Testis (tissue), 2 donors: ENCODE measurements at regions not wholly inside any gene's neighbourhood (a gene's known extent, or its start where the extent isn't known, plus 50 kb on each side); places are given as distances from the start of the nearest gene placed in this dataset.

Experiments used
- DNase-seq: peaks from one replicate; pipeline ENCODE4 v3.0.0-alpha.2; 2019
- H3K27ac ChIP-seq, 2 donors: fragments of 200-600 bp; sonication (generic); one replicate each; pipeline ENCODE4 v1.5.1; 2019
- H3K27me3 ChIP-seq: fragments of 200-600 bp; sonication (generic); one replicate; pipeline ENCODE4 v1.5.1; 2019
- H3K36me3 ChIP-seq: fragments of 200-600 bp; sonication (generic); one replicate; pipeline ENCODE4 v1.5.1; 2017; ENCODE audit warnings: low read depth; ENCODE audit errors: missing control alignments
- H3K4me1 ChIP-seq: fragments of 200-600 bp; sonication (generic); one replicate; pipeline ENCODE4 v1.5.1; 2019
- H3K4me3 ChIP-seq, 2 donors: fragments of 200-600 bp; sonication (generic); one replicate each; pipeline ENCODE4 v1.5.1; 2017 to 2019
- H3K9me3 ChIP-seq: fragments of 200-600 bp; sonication (generic); one replicate; pipeline ENCODE4 v1.5.1; 2017
- POLR2A ChIP-seq: fragments of 450-650 bp; IDR thresholded peaks from one replicate; pipeline ENCODE4 v1.6.1; 2017; ENCODE audit warnings: antibody characterized with exemption, mild to moderate bottlenecking, moderate library complexity
- WGBS, 2 donors: methylation state at CpG; one replicate each; pipeline ENCODE4 v1.1.5; 2018; 5-methylcytosine and 5-hydroxymethylcytosine counted together
- intact Hi-C: fragments of 100-400 bp; cut with DNase I; formaldehyde crosslinking; loops from one replicate; pipeline ENCODE4 v1.15.1; 2023; ENCODE audit warnings: low total_unique reads
- TF ChIP-seq, protein P1 (sequence below), 3 experiments: fragments of 450-650 bp in 2 of 3; fragments of 200-600 bp in 1 of 3; sonication (generic) in 1 of 3; IDR thresholded peaks; one replicate each; pipeline ENCODE4 v1.5.1; 2016 to 2019; ENCODE audit warnings: antibody characterized with exemption in 3 of 3, mild to moderate bottlenecking in 2 of 3, moderate library complexity in 1 of 3

DNA sequence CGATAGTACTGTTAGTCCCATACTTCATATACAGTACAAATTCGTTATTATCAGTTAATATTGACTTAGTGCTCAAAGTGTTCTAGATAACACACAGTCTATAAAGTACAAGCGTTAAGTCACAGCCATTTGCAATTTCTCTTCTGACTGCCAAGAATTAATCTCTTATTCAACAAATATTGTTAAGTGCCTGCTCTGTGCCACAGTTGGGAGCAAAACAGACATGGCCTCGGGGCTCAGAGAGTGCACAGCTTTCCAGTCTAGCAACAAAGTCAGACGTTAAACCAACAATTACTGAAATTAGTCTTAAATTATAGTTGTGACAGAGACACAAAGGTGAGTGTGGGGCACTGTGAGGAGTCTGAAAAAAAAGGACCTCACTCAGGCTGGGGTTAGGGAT lies 113.0 kb upstream of the DPP6 start:
- H3K27me3 ChIP-seq, result no peaks in the 10 kb centered on the region
- H3K27ac ChIP-seq, result no peak overlapping the region
- no peak overlapping the region for H3K4me3 ChIP-seq
- intact Hi-C loops, result no loop called here
- H3K4me1 ChIP-seq, result no peaks in the 10 kb centered on the region
- no peak for TF ChIP-seq POLR2A
- TF ChIP-seq, protein P1, sequence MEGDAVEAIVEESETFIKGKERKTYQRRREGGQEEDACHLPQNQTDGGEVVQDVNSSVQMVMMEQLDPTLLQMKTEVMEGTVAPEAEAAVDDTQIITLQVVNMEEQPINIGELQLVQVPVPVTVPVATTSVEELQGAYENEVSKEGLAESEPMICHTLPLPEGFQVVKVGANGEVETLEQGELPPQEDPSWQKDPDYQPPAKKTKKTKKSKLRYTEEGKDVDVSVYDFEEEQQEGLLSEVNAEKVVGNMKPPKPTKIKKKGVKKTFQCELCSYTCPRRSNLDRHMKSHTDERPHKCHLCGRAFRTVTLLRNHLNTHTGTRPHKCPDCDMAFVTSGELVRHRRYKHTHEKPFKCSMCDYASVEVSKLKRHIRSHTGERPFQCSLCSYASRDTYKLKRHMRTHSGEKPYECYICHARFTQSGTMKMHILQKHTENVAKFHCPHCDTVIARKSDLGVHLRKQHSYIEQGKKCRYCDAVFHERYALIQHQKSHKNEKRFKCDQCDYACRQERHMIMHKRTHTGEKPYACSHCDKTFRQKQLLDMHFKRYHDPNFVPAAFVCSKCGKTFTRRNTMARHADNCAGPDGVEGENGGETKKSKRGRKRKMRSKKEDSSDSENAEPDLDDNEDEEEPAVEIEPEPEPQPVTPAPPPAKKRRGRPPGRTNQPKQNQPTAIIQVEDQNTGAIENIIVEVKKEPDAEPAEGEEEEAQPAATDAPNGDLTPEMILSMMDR (IDR thresholded peaks at IDR 0.05), result no peak
- H3K36me3 ChIP-seq, result no peaks in the 10 kb centered on the region
- DNase-seq, result no peak
- no peaks in the 10 kb centered on the region for H3K9me3 ChIP-seq
- 54 to 64% methylated on average over 5 of the region's 5 CpGs for WGBS, 2 donors

DNA sequence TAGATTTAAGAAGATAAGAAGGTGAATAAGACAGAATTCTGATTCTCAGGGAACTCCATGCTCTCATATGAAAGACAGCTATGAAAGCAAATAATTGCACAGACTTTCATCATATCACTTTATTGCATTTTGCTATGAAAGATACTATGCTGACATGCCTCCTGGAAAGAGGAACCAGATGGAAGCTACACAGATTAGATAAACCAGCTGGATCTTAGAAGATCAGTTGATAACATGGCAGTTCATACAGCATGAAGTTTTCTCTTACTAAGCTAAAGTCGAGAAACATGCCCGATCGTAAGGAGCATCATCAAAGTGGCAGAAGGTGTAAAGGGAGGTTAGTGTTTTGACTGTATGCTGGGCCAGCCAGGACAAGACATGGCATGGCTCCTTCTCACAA lies 112.5 kb upstream of the DPP6 start:
- Histone ChIP-seq H3K4me3 (no peak overlapping the region), H3K4me1 (no peaks in the 10 kb centered on the region), H3K9me3 (no peaks in the 10 kb centered on the region), H3K27ac (no peak overlapping the region), H3K27me3 (no peaks in the 10 kb centered on the region), H3K36me3 (no peaks in the 10 kb centered on the region)
- intact Hi-C loops, result no loop called here
- TF ChIP-seq, protein P1 (IDR thresholded peaks at IDR 0.05), result no peak
- no peak for TF ChIP-seq POLR2A
- no peak for DNase-seq
- 89 to 91% methylated on average over 3 of the region's 3 CpGs for WGBS, 2 donors

DNA sequence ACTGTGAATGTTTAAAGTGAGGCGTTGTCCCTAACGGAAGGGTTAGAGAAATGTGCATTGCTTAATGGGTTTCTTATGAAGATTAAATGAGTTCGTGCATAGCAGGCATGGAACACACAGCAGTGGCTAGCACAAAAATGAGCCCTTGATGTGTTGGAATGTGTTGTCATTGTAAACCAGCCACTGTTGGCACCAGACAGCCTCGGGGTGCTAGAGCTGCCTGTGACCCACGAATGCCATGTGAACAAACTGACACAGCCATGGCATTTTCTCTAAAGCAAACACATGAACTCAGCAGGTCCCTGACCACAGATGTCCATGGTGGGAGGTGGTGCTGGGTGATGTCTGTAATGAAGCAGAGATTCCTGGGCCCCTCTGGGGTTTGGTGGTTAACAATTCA lies 111.1 kb upstream of the DPP6 start:
- no peaks in the 10 kb centered on the region for H3K9me3 ChIP-seq
- H3K4me3 ChIP-seq, result no peak overlapping the region
- no peaks in the 10 kb centered on the region for H3K36me3 ChIP-seq
- intact Hi-C loops, result no loop called here
- no peak overlapping the region for H3K27ac ChIP-seq
- WGBS, 2 donors, result 88 to 90% methylated on average over 5 of the region's 5 CpGs
- no peak for DNase-seq
- TF ChIP-seq POLR2A, result no peak
- TF ChIP-seq, protein P1 (IDR thresholded peaks at IDR 0.05), result no peak
- H3K27me3 ChIP-seq, result no peaks in the 10 kb centered on the region
- no peaks in the 10 kb centered on the region for H3K4me1 ChIP-seq

DNA sequence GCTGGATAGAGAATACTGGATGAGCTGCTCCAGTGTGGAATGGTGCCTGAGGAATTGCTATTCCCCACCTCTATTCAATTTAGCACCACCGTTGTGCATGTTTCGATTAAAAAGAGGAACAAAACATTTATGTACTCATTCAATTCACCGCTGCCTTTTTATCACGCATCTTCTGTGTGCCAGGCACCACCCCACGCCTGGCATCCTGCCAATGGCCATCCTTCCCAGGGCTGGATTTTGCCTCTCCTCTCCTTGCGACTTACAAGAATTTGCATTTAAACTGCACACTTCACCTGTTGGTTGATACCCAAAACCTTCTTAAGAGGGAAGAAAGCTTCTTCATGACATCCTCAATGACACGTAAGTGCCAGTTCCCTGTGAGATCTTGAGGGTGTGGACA lies 110.2 kb upstream of the DPP6 start:
- TF ChIP-seq, protein P1 (IDR thresholded peaks at IDR 0.05), result no peak
- TF ChIP-seq POLR2A, result no peak
- Histone ChIP-seq H3K27me3 (no peaks in the 10 kb centered on the region), H3K4me1 (no peaks in the 10 kb centered on the region), H3K4me3 (no peak overlapping the region), H3K9me3 (no peaks in the 10 kb centered on the region), H3K36me3 (no peaks in the 10 kb centered on the region), H3K27ac (no peak overlapping the region)
- intact Hi-C loops, result no loop called here
- WGBS, 2 donors, result 72 to 77% methylated on average over 7 of the region's 7 CpGs
- peak; percentile 38 for DNase-seq

DNA sequence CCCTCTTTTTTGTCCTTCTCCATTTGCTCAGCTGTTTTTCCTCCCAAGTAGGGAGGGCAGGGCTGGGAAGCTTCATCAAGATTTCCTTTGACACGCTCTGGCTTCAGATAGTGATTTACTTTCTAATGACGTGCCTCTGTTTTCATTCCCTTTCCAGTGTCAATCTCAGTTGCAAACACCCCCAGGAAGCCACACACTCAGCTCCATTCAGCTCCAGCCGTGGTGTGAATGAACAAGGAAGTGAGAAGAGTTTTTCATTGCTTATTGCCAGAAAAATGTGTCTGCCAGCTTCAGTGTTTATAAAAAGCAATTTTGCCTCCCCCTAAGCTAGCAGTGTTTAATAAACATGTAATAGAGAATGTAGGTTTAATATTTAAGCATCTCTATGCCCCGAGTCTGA lies 108.7 kb upstream of the DPP6 start:
- H3K27me3 ChIP-seq, result no peaks in the 10 kb centered on the region
- H3K36me3 ChIP-seq, result no peaks in the 10 kb centered on the region
- intact Hi-C loops, result no loop called here
- no peaks in the 10 kb centered on the region for H3K9me3 ChIP-seq
- WGBS, 2 donors, result 25 to 38% methylated on average over 4 of the region's 4 CpGs
- TF ChIP-seq, protein P1 (IDR thresholded peaks at IDR 0.05), result no peak
- TF ChIP-seq POLR2A, result no peak
- DNase-seq, result no peak
- H3K4me1 ChIP-seq, result no peaks in the 10 kb centered on the region
- no peak overlapping the region for H3K27ac ChIP-seq
- H3K4me3 ChIP-seq, result no peak overlapping the region
